Sigmoid colon (tissue), 6 donors: ENCODE measurements at regions not wholly inside any gene's neighbourhood (a gene's known extent, or its start where the extent isn't known, plus 50 kb on each side); places are given as distances from the start of the nearest gene placed in this dataset.
"Not testable (repeated sequence)": the region's sequence is repeated elsewhere in the genome, so short reads cannot be mapped to it uniquely, and the experiment has no call there.

Experiments used
- DNase-seq: peaks from one replicate; pipeline ENCODE4 v3.0.0-alpha.2; 2019
- H3K27ac ChIP-seq, 4 donors: fragments of 200-600 bp; sonication (generic); one replicate each; pipeline ENCODE4 v1.5.1; 2016 to 2019; ENCODE audit warnings: mild to moderate bottlenecking in 1 of 4
- H3K27me3 ChIP-seq, 3 donors: fragments of 200-600 bp; sonication (generic); one replicate each; pipeline ENCODE4 v1.5.1; 2019; ENCODE audit warnings: mild to moderate bottlenecking in 1 of 3
- H3K36me3 ChIP-seq, 4 donors: fragments of 200-600 bp; sonication (generic); one replicate each; pipeline ENCODE4 v1.5.1; 2016 to 2019
- H3K4me1 ChIP-seq, 4 donors: fragments of 200-600 bp; sonication (generic); one replicate each; pipeline ENCODE4 v1.5.1; 2017 to 2019
- H3K4me3 ChIP-seq, 4 donors: fragments of 200-600 bp; sonication (generic); one replicate each; pipeline ENCODE4 v1.5.1; 2017 to 2019; ENCODE audit warnings: mild to moderate bottlenecking in 2 of 4, moderate library complexity in 1 of 4
- H3K9me3 ChIP-seq, 4 donors: fragments of 200-600 bp in 3 of 4; sonication (generic) in 3 of 4; one replicate each; pipeline versions ENCODE4 v1.5.1 to v1.6.1; 2013 to 2019
- EP300 ChIP-seq, 4 donors: sonication (generic); formaldehyde crosslinking; IDR thresholded peaks; one replicate each; pipeline ENCODE4 v1.6.1; 2017; ENCODE audit warnings: antibody characterized with exemption in 4 of 4
- POLR2A ChIP-seq, 2 donors: fragments of 450-650 bp; IDR thresholded peaks; one replicate each; pipeline ENCODE4 v1.6.1; 2016; ENCODE audit warnings: antibody characterized with exemption in 2 of 2, mild to moderate bottlenecking in 2 of 2, moderate library complexity in 2 of 2
- POLR2AphosphoS5 ChIP-seq, 4 donors: sonication (generic); formaldehyde crosslinking; IDR thresholded peaks; one replicate each; pipeline ENCODE4 v1.6.1; 2017; ENCODE audit warnings: antibody characterized with exemption in 4 of 4
- WGBS, 2 donors: extraction: QIAGEN DNeasy Blood & Tissue Kit; methylation state at CpG; one replicate each; pipeline ENCODE4 v1.1.7; 2013; 5-methylcytosine and 5-hydroxymethylcytosine counted together
- intact Hi-C: fragments of 100-400 bp; cut with DNase I; formaldehyde crosslinking; loops from one replicate; pipeline ENCODE4 v1.15.1; 2023
- TF ChIP-seq, protein P1 (sequence below), 4 experiments: fragments of 450-650 bp in 3 of 4; fragments of 200-600 bp in 1 of 4; IDR thresholded peaks; one replicate each; pipeline ENCODE4 v1.5.1; 2016 to 2019; ENCODE audit warnings: antibody characterized with exemption in 4 of 4, mild to moderate bottlenecking in 3 of 4, moderate library complexity in 2 of 4
- donor health status: healthy with polysubstance abuse.
- donor health status: healthy.

- no peaks in the 10 kb centered on the region for H3K9me3 ChIP-seq
- H3K27me3 ChIP-seq, result peaks cover 0 to 3% (median 0%) of the 10 kb centered on the region in 3 donors
- no peaks in the 10 kb centered on the region for H3K4me1 ChIP-seq
- WGBS, 2 donors, result 85 to 89% methylated on average over 6 of the region's 6 CpGs
- H3K27ac ChIP-seq, result no peak overlapping the region
- intact Hi-C loops, result no loop called here
- DNase-seq, result no peak
- H3K4me3 ChIP-seq, result no peak overlapping the region
- TF ChIP-seq EP300 (IDR thresholded peaks at IDR 0.05) (no peak), POLR2AphosphoS5 (IDR thresholded peaks at IDR 0.05) (no peak), POLR2A (IDR thresholded peaks at IDR 0.05) (no peak)
- TF ChIP-seq, protein P1, sequence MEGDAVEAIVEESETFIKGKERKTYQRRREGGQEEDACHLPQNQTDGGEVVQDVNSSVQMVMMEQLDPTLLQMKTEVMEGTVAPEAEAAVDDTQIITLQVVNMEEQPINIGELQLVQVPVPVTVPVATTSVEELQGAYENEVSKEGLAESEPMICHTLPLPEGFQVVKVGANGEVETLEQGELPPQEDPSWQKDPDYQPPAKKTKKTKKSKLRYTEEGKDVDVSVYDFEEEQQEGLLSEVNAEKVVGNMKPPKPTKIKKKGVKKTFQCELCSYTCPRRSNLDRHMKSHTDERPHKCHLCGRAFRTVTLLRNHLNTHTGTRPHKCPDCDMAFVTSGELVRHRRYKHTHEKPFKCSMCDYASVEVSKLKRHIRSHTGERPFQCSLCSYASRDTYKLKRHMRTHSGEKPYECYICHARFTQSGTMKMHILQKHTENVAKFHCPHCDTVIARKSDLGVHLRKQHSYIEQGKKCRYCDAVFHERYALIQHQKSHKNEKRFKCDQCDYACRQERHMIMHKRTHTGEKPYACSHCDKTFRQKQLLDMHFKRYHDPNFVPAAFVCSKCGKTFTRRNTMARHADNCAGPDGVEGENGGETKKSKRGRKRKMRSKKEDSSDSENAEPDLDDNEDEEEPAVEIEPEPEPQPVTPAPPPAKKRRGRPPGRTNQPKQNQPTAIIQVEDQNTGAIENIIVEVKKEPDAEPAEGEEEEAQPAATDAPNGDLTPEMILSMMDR (IDR thresholded peaks at IDR 0.05), result no peak
- H3K36me3 ChIP-seq, result no peaks in the 10 kb centered on the region
Measured at GRCh38 chr17:71872843-71873485, 247.9 kb upstream of the SOX9 start.

GRCh38 chr17:71874773-71875172, 246.0 kb upstream of the SOX9 start:
- intact Hi-C loops, DNase-seq, H3K27ac ChIP-seq, H3K9me3 ChIP-seq, H3K4me3 ChIP-seq, H3K36me3 ChIP-seq, H3K4me1 ChIP-seq, H3K27me3 ChIP-seq: not testable (repeated sequence)
- WGBS, 2 donors, result 81 to 83% methylated on average over 2 of the region's 2 CpGs

- WGBS, 2 donors, result 53 to 59% methylated on average over 1 of the region's 1 CpG
Measured at GRCh38 chr17:71878271-71878670, 242.5 kb upstream of the SOX9 start.

GRCh38 chr17:71878998-71879397, 241.8 kb upstream of the SOX9 start:
- DNase-seq, result no peak
- intact Hi-C loops, result no loop called here
- Histone ChIP-seq H3K4me1 (no peaks in the 10 kb centered on the region), H3K9me3 (no peaks in the 10 kb centered on the region), H3K4me3 (no peak overlapping the region), H3K27ac (no peak overlapping the region), H3K27me3 (no peaks in the 10 kb centered on the region), H3K36me3 (no peaks in the 10 kb centered on the region)
- TF ChIP-seq EP300 (IDR thresholded peaks at IDR 0.05) (no peak), POLR2A (IDR thresholded peaks at IDR 0.05) (no peak), POLR2AphosphoS5 (IDR thresholded peaks at IDR 0.05) (no peak)
- TF ChIP-seq, protein P1 (IDR thresholded peaks at IDR 0.05), result no peak
- 89 to 92% methylated on average over 4 of the region's 4 CpGs for WGBS, 2 donors

More at GRCh38 chr17:71878271-71878670, 242.5 kb upstream of the SOX9 start:
- intact Hi-C loops, result no loop called here
- no peak overlapping the region for H3K27ac ChIP-seq
- no peaks in the 10 kb centered on the region for H3K4me1 ChIP-seq
- no peak for TF ChIP-seq EP300 (IDR thresholded peaks at IDR 0.05)
- TF ChIP-seq, protein P1 (IDR thresholded peaks at IDR 0.05), result no peak
- TF ChIP-seq POLR2A (IDR thresholded peaks at IDR 0.05), result no peak
- TF ChIP-seq POLR2AphosphoS5 (IDR thresholded peaks at IDR 0.05), result no peak
- no peak overlapping the region for H3K4me3 ChIP-seq
- no peaks in the 10 kb centered on the region for H3K9me3 ChIP-seq
- H3K27me3 ChIP-seq, result no peaks in the 10 kb centered on the region
- DNase-seq, result no peak
- H3K36me3 ChIP-seq, result no peaks in the 10 kb centered on the region

DNA sequence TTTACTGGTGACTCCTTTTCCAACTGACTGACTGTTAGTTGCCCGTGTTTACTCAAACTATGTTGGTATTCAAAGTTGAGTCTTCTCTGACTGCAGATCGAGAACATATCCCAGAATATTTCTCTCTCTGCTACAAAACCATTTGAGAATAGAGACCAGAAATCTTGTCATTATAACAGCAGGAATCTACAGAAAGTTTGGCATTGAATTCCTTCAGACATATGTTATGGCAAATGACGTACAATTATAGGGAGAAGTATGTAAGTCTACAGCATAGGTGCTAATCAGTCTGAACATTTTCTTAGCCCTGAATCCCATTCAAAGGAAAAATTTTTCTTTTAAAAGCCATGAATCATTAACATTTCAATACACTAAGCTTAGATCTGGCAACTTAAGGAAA, 239.8 kb upstream of the SOX9 start:
- TF ChIP-seq, protein P1 (IDR thresholded peaks at IDR 0.05), result no peak
- TF ChIP-seq POLR2A (IDR thresholded peaks at IDR 0.05) (no peak), EP300 (IDR thresholded peaks at IDR 0.05) (no peak), POLR2AphosphoS5 (IDR thresholded peaks at IDR 0.05) (no peak)
- 58% methylated on average over 3 of the region's 3 CpGs for WGBS, 2 donors
- H3K4me3 ChIP-seq, result no peak overlapping the region
- no peaks in the 10 kb centered on the region for H3K27me3 ChIP-seq
- no peak overlapping the region for H3K27ac ChIP-seq
- no peak for DNase-seq
- no peaks in the 10 kb centered on the region for H3K4me1 ChIP-seq
- H3K36me3 ChIP-seq, result no peaks in the 10 kb centered on the region
- intact Hi-C loops, result no loop called here
- H3K9me3 ChIP-seq, result no peaks in the 10 kb centered on the region
